ENCODE measurements at regions not wholly inside any gene's neighbourhood (a gene's known extent, or its start where the extent isn't known, plus 50 kb on each side); places are given as distances from the start of the nearest gene placed in this dataset.

DNA sequence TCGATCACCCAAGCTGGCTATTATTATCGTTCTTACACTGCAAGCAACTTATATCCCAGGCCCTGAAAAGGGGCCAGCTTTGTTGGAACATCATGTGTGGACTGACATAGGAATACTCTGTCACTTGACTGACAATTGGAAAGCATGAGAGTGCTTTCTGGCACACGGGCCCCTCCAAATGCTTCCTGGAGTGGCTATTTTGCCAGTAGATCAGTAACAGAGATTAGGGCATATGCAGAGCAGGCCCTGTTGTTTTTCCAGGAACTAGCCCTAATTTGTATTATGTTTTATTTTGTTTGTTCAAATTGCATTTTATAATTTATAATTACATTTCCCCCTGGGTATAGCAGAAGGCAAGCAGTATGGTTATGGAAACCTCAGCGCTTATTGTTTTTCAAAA is 170.1 kb upstream of the FRMD6 start:
- Histone ChIP-seq H3K9ac (ENCODE audit: low read depth, low read length) (no peak overlapping the region), H3K79me2 (ENCODE audit: insufficient read depth, low read length) (no peaks in the 10 kb centered on the region), H3K4me2 (ENCODE audit: insufficient read depth, low read length) (no peak overlapping the region), H3K27ac (ENCODE audit: low read length) (no peak overlapping the region), H3K36me3 (ENCODE audit: insufficient read depth, low read length) (no peaks in the 10 kb centered on the region), H3K9me3 (ENCODE audit: insufficient read depth, low read length, severe bottlenecking) (no peaks in the 10 kb centered on the region), H3K4me3 (ENCODE audit: low read depth in 1 of 2, low read length in 2 of 2) (no peak overlapping the region), H2AFZ (ENCODE audit: low read depth, low read length) (no peak overlapping the region), H3K4me1 (ENCODE audit: insufficient read depth, low read length) (no peaks in the 10 kb centered on the region), H3K27me3 (ENCODE audit: insufficient read depth, low read length, poor library complexity) (no peaks in the 10 kb centered on the region), H4K20me1 (ENCODE audit: insufficient read depth, low read length) (no peaks in the 10 kb centered on the region)
- ATAC-seq (ENCODE audit: insufficient read depth, low read depth): no peak
- no peak for DNase-seq
- no peak for TF ChIP-seq EZH2 (IDR thresholded peaks at IDR 0.05; ENCODE audit: borderline replicate concordance, low read depth, low read length, severe bottlenecking)
- TF ChIP-seq, protein P1, sequence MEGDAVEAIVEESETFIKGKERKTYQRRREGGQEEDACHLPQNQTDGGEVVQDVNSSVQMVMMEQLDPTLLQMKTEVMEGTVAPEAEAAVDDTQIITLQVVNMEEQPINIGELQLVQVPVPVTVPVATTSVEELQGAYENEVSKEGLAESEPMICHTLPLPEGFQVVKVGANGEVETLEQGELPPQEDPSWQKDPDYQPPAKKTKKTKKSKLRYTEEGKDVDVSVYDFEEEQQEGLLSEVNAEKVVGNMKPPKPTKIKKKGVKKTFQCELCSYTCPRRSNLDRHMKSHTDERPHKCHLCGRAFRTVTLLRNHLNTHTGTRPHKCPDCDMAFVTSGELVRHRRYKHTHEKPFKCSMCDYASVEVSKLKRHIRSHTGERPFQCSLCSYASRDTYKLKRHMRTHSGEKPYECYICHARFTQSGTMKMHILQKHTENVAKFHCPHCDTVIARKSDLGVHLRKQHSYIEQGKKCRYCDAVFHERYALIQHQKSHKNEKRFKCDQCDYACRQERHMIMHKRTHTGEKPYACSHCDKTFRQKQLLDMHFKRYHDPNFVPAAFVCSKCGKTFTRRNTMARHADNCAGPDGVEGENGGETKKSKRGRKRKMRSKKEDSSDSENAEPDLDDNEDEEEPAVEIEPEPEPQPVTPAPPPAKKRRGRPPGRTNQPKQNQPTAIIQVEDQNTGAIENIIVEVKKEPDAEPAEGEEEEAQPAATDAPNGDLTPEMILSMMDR (IDR thresholded peaks at IDR 0.05; ENCODE audit: borderline replicate concordance, extremely low read depth, low read length, poor library complexity, severe bottlenecking): no peak

DNA sequence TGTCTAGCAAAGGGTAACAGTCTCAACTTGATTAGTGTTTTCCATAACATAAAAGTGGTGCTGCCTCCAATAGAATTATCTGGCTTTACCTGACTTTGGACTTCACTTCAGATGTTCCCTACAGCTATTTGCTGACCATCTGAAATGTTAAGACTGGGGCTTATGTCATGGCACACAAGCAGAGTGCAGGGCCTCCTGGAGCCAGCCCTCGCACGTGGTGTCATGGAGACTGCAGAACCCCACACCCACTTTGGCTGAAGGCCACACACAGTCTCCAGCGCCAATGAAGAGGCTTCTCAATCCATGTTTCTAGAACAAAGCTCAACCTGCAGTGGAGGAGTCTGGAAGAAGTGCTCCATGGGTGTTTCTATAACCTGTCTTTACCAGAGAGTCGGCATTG is 169.6 kb upstream of the FRMD6 start:
- no peak for ATAC-seq (ENCODE audit: insufficient read depth, low read depth)
- H3K79me2 ChIP-seq (ENCODE audit: insufficient read depth, low read length): no peaks in the 10 kb centered on the region
- H3K27ac ChIP-seq (ENCODE audit: low read length): no peak overlapping the region
- no peak overlapping the region for H3K9ac ChIP-seq (ENCODE audit: low read depth, low read length)
- H4K20me1 ChIP-seq (ENCODE audit: insufficient read depth, low read length): no peaks in the 10 kb centered on the region
- no peak overlapping the region for H3K4me2 ChIP-seq (ENCODE audit: insufficient read depth, low read length)
- H3K4me1 ChIP-seq (ENCODE audit: insufficient read depth, low read length): no peaks in the 10 kb centered on the region
- H3K36me3 ChIP-seq (ENCODE audit: insufficient read depth, low read length): no peaks in the 10 kb centered on the region
- TF ChIP-seq EZH2 (IDR thresholded peaks at IDR 0.05; ENCODE audit: borderline replicate concordance, low read depth, low read length, severe bottlenecking): no peak
- TF ChIP-seq, protein P1 (IDR thresholded peaks at IDR 0.05; ENCODE audit: borderline replicate concordance, extremely low read depth, low read length, poor library complexity, severe bottlenecking): no peak
- H3K4me3 ChIP-seq (ENCODE audit: low read depth in 1 of 2, low read length in 2 of 2): no peak overlapping the region
- no peaks in the 10 kb centered on the region for H3K27me3 ChIP-seq (ENCODE audit: insufficient read depth, low read length, poor library complexity)
- no peak overlapping the region for H2AFZ ChIP-seq (ENCODE audit: low read depth, low read length)
- no peak for DNase-seq
- H3K9me3 ChIP-seq (ENCODE audit: insufficient read depth, low read length, severe bottlenecking): no peaks in the 10 kb centered on the region

DNA sequence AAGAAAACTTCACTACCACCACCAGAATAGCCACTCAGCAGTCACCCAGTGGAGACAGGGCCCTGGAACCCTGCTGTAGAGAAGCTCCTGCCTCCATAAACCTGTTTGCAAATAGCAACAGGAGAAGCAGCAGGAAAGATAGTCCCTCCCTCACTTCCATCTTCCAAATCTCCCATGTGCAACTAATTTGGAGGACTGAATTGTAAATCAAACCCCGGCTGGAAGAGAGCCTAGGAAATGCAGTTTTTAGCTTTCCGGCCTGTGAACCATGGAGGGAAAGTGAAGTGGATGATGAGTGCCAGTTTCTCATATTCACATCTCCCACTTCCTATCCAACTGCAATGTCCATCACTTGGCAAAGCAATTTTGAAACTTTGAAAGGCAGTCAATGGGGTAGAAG is 167.2 kb upstream of the FRMD6 start:
- no peaks in the 10 kb centered on the region for H3K79me2 ChIP-seq (ENCODE audit: insufficient read depth, low read length)
- no peaks in the 10 kb centered on the region for H4K20me1 ChIP-seq (ENCODE audit: insufficient read depth, low read length)
- H3K9ac ChIP-seq (ENCODE audit: low read depth, low read length): no peak overlapping the region
- ATAC-seq (ENCODE audit: insufficient read depth, low read depth): no peak
- no peaks in the 10 kb centered on the region for H3K27me3 ChIP-seq (ENCODE audit: insufficient read depth, low read length, poor library complexity)
- no peaks in the 10 kb centered on the region for H3K4me1 ChIP-seq (ENCODE audit: insufficient read depth, low read length)
- no peak overlapping the region for H3K4me3 ChIP-seq (ENCODE audit: low read depth in 1 of 2, low read length in 2 of 2)
- H3K9me3 ChIP-seq (ENCODE audit: insufficient read depth, low read length, severe bottlenecking): no peaks in the 10 kb centered on the region
- DNase-seq: no peak
- H2AFZ ChIP-seq (ENCODE audit: low read depth, low read length): no peak overlapping the region
- H3K4me2 ChIP-seq (ENCODE audit: insufficient read depth, low read length): no peak overlapping the region
- TF ChIP-seq, protein P1 (IDR thresholded peaks at IDR 0.05; ENCODE audit: borderline replicate concordance, extremely low read depth, low read length, poor library complexity, severe bottlenecking): no peak
- TF ChIP-seq EZH2 (IDR thresholded peaks at IDR 0.05; ENCODE audit: borderline replicate concordance, low read depth, low read length, severe bottlenecking): no peak
- H3K36me3 ChIP-seq (ENCODE audit: insufficient read depth, low read length): no peaks in the 10 kb centered on the region
- no peak overlapping the region for H3K27ac ChIP-seq (ENCODE audit: low read length)

DNA sequence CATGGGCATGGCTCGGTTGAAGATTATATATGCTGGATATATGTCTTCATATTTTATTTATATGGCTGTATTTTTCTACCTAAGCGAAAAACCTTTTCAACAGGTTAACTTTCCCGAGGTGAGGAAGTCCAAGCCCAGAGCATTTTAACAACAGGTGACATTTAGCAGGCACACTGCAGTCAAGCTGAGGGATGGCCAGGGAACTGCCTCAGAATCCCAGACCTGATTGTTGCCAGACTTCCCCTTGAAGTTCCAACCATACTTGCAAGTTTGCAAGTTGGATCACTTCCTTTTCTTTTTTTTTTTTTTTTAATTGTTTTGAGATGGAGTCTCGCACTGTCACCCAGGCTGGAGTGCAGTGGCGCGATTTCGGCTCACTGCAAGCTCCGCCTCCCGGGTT is 166.0 kb upstream of the FRMD6 start:
- Histone ChIP-seq H2AFZ (ENCODE audit: low read depth, low read length) (no peak overlapping the region), H3K9me3 (ENCODE audit: insufficient read depth, low read length, severe bottlenecking) (no peaks in the 10 kb centered on the region), H3K36me3 (ENCODE audit: insufficient read depth, low read length) (no peaks in the 10 kb centered on the region), H3K9ac (ENCODE audit: low read depth, low read length) (no peak overlapping the region), H3K4me1 (ENCODE audit: insufficient read depth, low read length) (no peaks in the 10 kb centered on the region), H3K27ac (ENCODE audit: low read length) (no peak overlapping the region), H4K20me1 (ENCODE audit: insufficient read depth, low read length) (no peaks in the 10 kb centered on the region), H3K79me2 (ENCODE audit: insufficient read depth, low read length) (no peaks in the 10 kb centered on the region), H3K27me3 (ENCODE audit: insufficient read depth, low read length, poor library complexity) (no peaks in the 10 kb centered on the region), H3K4me2 (ENCODE audit: insufficient read depth, low read length) (no peak overlapping the region), H3K4me3 (ENCODE audit: low read depth in 1 of 2, low read length in 2 of 2) (no peak overlapping the region)
- ATAC-seq (ENCODE audit: insufficient read depth, low read depth) (no peak), DNase-seq (no peak)
- no peak for TF ChIP-seq EZH2 (IDR thresholded peaks at IDR 0.05; ENCODE audit: borderline replicate concordance, low read depth, low read length, severe bottlenecking)
- TF ChIP-seq, protein P1 (IDR thresholded peaks at IDR 0.05; ENCODE audit: borderline replicate concordance, extremely low read depth, low read length, poor library complexity, severe bottlenecking): no peak
